ENCODE measurements at regions not wholly inside any gene's neighbourhood (a gene's known extent, or its start where the extent isn't known, plus 50 kb on each side); places are given as distances from the start of the nearest gene placed in this dataset.

DNA sequence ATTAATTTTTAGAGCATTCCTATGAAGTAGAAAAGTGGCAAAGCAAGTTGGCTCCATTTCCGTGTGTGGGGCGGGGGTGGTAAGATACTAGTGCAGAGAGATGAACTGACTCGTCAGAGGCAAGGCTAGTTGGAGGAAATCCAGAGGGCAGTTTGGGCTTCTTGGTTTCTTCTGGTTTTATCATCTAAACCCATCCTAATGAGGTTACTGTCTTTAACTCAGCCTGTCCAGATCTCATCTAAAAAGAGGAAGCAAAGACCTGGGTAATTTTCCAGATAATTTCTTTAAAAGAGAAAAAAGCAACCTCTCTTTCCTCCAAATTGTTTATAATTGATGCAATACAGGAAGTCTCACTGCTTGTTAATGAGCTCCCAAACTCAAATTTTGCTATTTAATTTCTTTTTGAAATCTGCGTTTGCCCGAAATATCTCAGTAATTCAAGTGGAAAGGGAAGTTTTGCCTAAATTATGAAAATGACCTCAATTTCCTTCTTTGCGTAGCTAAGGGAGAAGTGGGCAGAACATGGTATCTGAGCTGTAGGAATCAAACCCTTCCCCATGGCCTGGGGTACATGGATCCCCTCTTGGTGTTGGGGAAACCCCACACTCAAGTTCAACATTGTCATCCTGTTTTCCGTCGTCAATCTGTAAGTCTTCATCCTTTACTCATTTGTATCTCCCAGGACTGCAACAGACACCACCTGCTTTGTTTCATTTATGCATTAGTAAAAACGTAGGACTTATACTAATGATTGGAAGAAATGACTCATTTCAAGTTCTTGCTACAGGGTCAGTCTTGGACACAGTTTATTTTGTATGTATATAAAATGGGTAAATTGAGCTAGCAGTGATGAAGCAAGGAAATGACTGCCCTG lies 89.1 kb upstream of the KLF7 start:
- Histone ChIP-seq H3K4me1 (peaks cover 0 to 8% of the 10 kb centered on the region in 2 donors), H3K4me3 (replicated peaks in 1 of 3) (no peak overlapping the region), H3K27ac (no peak overlapping the region), H3K9me3 (no peaks in the 10 kb centered on the region), H3K36me3 (no peaks in the 10 kb centered on the region), H3K27me3 (no peaks in the 10 kb centered on the region)
- 74 to 80% methylated on average over 9 of the region's 9 CpGs for WGBS, 2 donors
- TF ChIP-seq CTCF (IDR thresholded peaks at IDR 0.05) (no peak), POLR2A (IDR thresholded peaks at IDR 0.05) (no peak)
- intact Hi-C loops (cut with DNase I), result no loop called here
- DNase-seq, result no peak

DNA sequence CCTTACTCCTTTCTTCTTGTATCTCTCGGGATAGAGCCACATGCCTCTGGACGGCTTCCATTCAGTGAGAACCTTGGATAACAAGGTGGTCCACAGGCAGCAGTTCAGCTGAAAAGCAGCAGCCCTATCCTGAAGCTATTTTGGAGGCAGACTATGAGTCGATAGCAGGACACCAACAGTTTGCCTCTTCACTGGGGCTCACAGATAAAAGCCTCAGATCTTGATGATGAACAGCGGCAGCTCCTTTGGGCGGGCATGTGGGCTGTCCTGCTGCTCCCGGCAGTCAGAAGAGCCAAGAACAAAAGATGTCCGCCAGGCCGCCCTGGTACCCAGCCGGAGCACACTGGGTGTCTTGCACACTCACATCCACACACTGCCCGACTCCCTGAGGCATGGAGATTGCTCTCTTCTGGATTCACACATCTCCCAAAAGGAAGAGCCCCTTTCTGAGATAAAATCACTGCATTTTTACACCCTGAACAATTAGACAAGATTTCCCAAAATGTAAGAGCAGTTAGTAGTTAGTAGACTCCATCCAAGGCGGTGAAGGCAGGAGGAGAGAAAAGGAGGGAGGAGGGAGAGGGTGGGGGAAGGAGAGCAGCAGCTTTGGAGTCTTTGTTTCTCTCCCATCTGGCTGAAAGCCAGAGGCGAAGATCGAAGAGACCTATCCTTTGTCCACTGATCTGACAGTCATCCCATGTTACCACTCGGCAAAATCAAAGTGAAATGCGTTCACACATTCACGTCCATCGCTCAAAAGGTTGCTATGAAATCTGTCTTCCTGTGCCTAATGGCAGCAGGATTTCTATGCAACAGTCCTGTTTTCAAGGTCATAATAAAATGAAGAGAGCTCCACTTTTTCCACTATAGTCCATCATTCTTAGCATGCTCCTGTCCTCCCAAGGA lies 90.1 kb upstream of the KLF7 start:
- Histone ChIP-seq H3K4me1 (peaks cover 0 to 8% of the 10 kb centered on the region in 2 donors), H3K36me3 (no peaks in the 10 kb centered on the region), H3K27ac (no peak overlapping the region), H3K27me3 (no peaks in the 10 kb centered on the region), H3K9me3 (no peaks in the 10 kb centered on the region), H3K4me3 (replicated peaks in 1 of 3) (no peak overlapping the region)
- intact Hi-C loops (cut with DNase I), result no loop called here
- 90% methylated on average over 17 of the region's 17 CpGs for WGBS, 2 donors
- no peak for DNase-seq
- TF ChIP-seq POLR2A (IDR thresholded peaks at IDR 0.05) (no peak), CTCF (IDR thresholded peaks at IDR 0.05) (no peak)

DNA sequence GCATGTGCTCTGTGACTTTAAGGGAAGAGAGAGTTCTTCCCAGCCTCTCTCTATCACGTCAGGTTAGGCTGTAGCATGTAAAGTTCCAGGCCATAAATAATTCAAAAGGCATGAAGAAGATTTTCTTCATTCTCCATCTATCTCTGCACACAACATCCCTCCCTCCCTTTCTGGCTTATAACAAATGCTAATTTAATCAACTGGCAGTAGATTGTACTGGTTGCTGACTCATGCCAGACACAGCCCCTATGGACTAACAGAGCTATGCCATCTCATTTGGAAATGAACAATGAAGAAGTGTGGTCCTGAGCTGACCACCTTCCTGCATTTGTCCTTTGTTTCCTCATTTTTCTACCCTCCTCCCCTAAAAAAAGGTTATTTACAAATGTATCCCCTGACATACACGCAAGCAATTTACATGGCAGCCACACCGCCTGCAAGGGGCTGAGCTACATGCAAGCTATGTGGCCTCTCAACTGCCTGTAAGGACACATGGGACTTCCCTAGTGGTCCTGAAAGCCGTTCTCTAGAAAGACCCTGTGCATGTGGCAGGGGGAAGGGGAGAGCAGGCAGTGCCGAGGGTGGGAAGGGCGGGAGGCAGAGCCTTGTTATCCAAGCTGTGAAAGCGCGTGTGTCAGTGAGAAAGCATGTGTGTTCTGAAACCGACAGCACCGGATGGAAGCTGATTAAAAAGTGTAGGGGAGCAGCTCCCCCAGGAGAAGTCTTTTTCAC lies 90.9 kb upstream of the KLF7 start:
- TF ChIP-seq CTCF (IDR thresholded peaks at IDR 0.05), result no peak
- TF ChIP-seq POLR2A (IDR thresholded peaks at IDR 0.05), result no peak
- no peak overlapping the region for H3K4me3 ChIP-seq (replicated peaks in 1 of 3)
- intact Hi-C loops (cut with DNase I), result no loop called here
- no peaks in the 10 kb centered on the region for H3K27me3 ChIP-seq
- no peaks in the 10 kb centered on the region for H3K36me3 ChIP-seq
- H3K4me1 ChIP-seq, result peaks cover 0 to 8% of the 10 kb centered on the region in 2 donors
- H3K9me3 ChIP-seq, result no peaks in the 10 kb centered on the region
- 64 to 67% methylated on average over 10 of the region's 10 CpGs for WGBS, 2 donors
- DNase-seq, result no peak
- H3K27ac ChIP-seq, result no peak overlapping the region

GRCh38 chr2:207257251-207258250 lies 91.8 kb upstream of the KLF7 start:
- intact Hi-C loops (cut with DNase I), result no loop called here
- TF ChIP-seq POLR2A (IDR thresholded peaks at IDR 0.05), result no peak
- TF ChIP-seq CTCF (IDR thresholded peaks at IDR 0.05), result no peak
- H3K27ac ChIP-seq, result no peak overlapping the region
- no peaks in the 10 kb centered on the region for H3K9me3 ChIP-seq
- no peaks in the 10 kb centered on the region for H3K27me3 ChIP-seq
- H3K4me1 ChIP-seq, result peaks cover 0 to 8% of the 10 kb centered on the region in 2 donors
- no peaks in the 10 kb centered on the region for H3K36me3 ChIP-seq
- no peak for DNase-seq
- 56 to 64% methylated on average over 11 of the region's 11 CpGs for WGBS, 2 donors
- no peak overlapping the region for H3K4me3 ChIP-seq (replicated peaks in 1 of 3)

Data from thyroid gland (tissue), 4 donors.